Natural killer cell (primary cell): ENCODE measurements at regions not wholly inside any gene's neighbourhood (a gene's known extent, or its start where the extent isn't known, plus 50 kb on each side); places are given as distances from the start of the nearest gene placed in this dataset.
A peak's percentile ranks its signal among the peaks of the same experiment; 100 is the strongest.
"Not testable (repeated sequence)": the region's sequence is repeated elsewhere in the genome, so short reads cannot be mapped to it uniquely, and the experiment has no call there.

Source experiments
- ATAC-seq, 3 donors: fragments of 150-1000 bp in 2 of 3; fragments of 200-7000 bp in 1 of 3; cut with Tn5 transposase; 1 replicate in 1 of 3; 2 replicates in 2 of 3; pipeline ENCODE4 v1.10.0; 2021; ENCODE audit warnings: mild to moderate bottlenecking in 2 of 3, moderate library complexity in 2 of 3
- DNase-seq, 2 donors: peaks; one replicate each; pipeline versions ENCODE4 v3.0.0 to v3.0.0-alpha.2; 2013 to 2021; ENCODE audit warnings: mixed read lengths in 1 of 2
- H3K27ac ChIP-seq: one replicate; pipeline ENCODE4 v1.5.1; 2013; ENCODE audit warnings: mild to moderate bottlenecking, low read length
- H3K27me3 ChIP-seq: one replicate; pipeline ENCODE4 v1.6.1; 2013; ENCODE audit warnings: low read length; ENCODE audit not compliant: control insufficient read depth, insufficient read depth
- H3K36me3 ChIP-seq: one replicate; pipeline ENCODE4 v1.6.1; 2013; ENCODE audit warnings: low read length; ENCODE audit not compliant: control insufficient read depth, insufficient read depth
- H3K4me1 ChIP-seq: one replicate; pipeline ENCODE4 v1.6.1; 2013; ENCODE audit warnings: low read length; ENCODE audit not compliant: control insufficient read depth, insufficient read depth
- H3K4me3 ChIP-seq: one replicate; pipeline ENCODE4 v1.5.1; 2013; ENCODE audit warnings: low read length
- H3K9me3 ChIP-seq: one replicate; pipeline ENCODE4 v1.6.1; 2013; ENCODE audit warnings: low read length; ENCODE audit not compliant: control insufficient read depth, insufficient read depth
- H3K27ac Mint-ChIP-seq, 2 donors: one replicate each; pipeline ENCODE4 v1.8.0; 2022; ENCODE audit warnings: mild to moderate bottlenecking in 2 of 2, mixed read lengths in 2 of 2, moderate library complexity in 1 of 2
- H3K27me3 Mint-ChIP-seq, 2 donors: one replicate each; pipeline ENCODE4 v1.8.0; 2022; ENCODE audit warnings: low read depth in 2 of 2, mixed read lengths in 2 of 2
- H3K36me3 Mint-ChIP-seq: one replicate; pipeline ENCODE4 v1.8.0; 2022; ENCODE audit warnings: mixed read lengths
- H3K4me1 Mint-ChIP-seq, 2 donors: one replicate each; pipeline ENCODE4 v1.8.0; 2022; ENCODE audit warnings: mixed read lengths in 2 of 2
- H3K4me3 Mint-ChIP-seq: one replicate; pipeline ENCODE4 v1.8.0; 2022; ENCODE audit warnings: mild to moderate bottlenecking, moderate library complexity, mixed read lengths
- H3K9me3 Mint-ChIP-seq, 2 donors: one replicate each; pipeline ENCODE4 v1.8.0; 2022; ENCODE audit warnings: mixed read lengths in 2 of 2
- WGBS: methylation state at CpG from one replicate; pipeline ENCODE4 v1.1.7; 2013; ENCODE audit warnings: missing lambda C conversion rate; ENCODE audit not compliant: insufficient coverage; 5-methylcytosine and 5-hydroxymethylcytosine counted together
- intact Hi-C: fragments of 100-400 bp; cut with micrococcal nuclease; formaldehyde crosslinking; loops from one replicate; pipeline ENCODE4 v1.14.2; 2022
- TF ChIP-seq, protein P1 (sequence below): fragments of 200-600 bp; IDR thresholded peaks from one replicate; pipeline ENCODE4 v1.8.0; 2022; ENCODE audit warnings: antibody characterized with exemption

DNA sequence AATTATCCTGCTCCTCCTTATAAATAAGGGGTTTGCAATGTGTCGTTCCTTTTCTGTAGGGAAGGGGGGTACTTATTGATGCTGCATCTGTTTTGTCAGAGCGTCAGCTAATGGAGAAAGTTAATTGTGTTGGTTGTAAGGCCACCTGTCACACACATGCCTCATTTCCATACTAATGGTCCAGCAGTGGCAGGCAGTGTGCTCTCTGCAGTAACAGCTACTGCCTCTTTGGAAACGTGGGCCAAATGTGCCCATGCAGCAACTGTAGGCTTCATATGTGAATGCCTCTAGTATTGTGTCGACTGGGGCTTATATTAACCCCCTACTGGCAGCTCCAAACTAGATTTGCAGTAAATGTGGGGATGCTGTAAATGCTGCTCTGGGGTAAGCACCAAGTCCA is 56.3 kb upstream of the OLIG3 start:
- H3K36me3 Mint-ChIP-seq = no peaks in the 10 kb centered on the region
- Histone ChIP-seq H3K4me3 (no peak overlapping the region), H3K9me3 (no peaks in the 10 kb centered on the region), H3K4me1 (no peaks in the 10 kb centered on the region), H3K27ac (no peak overlapping the region), H3K27me3 (peaks cover 7% of the 10 kb centered on the region), H3K36me3 (no peaks in the 10 kb centered on the region)
- no peaks in the 10 kb centered on the region for H3K9me3 Mint-ChIP-seq
- intact Hi-C loops = no loop called here
- TF ChIP-seq, protein P1, sequence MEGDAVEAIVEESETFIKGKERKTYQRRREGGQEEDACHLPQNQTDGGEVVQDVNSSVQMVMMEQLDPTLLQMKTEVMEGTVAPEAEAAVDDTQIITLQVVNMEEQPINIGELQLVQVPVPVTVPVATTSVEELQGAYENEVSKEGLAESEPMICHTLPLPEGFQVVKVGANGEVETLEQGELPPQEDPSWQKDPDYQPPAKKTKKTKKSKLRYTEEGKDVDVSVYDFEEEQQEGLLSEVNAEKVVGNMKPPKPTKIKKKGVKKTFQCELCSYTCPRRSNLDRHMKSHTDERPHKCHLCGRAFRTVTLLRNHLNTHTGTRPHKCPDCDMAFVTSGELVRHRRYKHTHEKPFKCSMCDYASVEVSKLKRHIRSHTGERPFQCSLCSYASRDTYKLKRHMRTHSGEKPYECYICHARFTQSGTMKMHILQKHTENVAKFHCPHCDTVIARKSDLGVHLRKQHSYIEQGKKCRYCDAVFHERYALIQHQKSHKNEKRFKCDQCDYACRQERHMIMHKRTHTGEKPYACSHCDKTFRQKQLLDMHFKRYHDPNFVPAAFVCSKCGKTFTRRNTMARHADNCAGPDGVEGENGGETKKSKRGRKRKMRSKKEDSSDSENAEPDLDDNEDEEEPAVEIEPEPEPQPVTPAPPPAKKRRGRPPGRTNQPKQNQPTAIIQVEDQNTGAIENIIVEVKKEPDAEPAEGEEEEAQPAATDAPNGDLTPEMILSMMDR = no peak
- H3K4me1 Mint-ChIP-seq = no peaks in the 10 kb centered on the region
- no peak for DNase-seq
- WGBS = 63% methylated on average over 3 of the region's 4 CpGs
- no peak overlapping the region for H3K4me3 Mint-ChIP-seq
- no peak overlapping the region for H3K27ac Mint-ChIP-seq
- peaks cover 10 to 30% of the 10 kb centered on the region in 2 donors for H3K27me3 Mint-ChIP-seq
- ATAC-seq = no peak

GRCh38 chr6:137552146-137552545 is 58.0 kb upstream of the OLIG3 start:
- Mint-ChIP-seq H3K9me3 (no peaks in the 10 kb centered on the region), H3K4me1 (no peaks in the 10 kb centered on the region), H3K27ac (no peak overlapping the region), H3K36me3 (no peaks in the 10 kb centered on the region), H3K27me3 (peaks cover 14 to 16% of the 10 kb centered on the region in 2 donors), H3K4me3 (no peak overlapping the region)
- 64% methylated on average over 1 of the region's 1 CpG for WGBS
- Histone ChIP-seq H3K27ac (no peak overlapping the region), H3K4me3 (no peak overlapping the region), H3K9me3 (no peaks in the 10 kb centered on the region), H3K36me3 (no peaks in the 10 kb centered on the region), H3K4me1 (no peaks in the 10 kb centered on the region), H3K27me3 (peaks cover 5% of the 10 kb centered on the region)
- DNase-seq (no peak), ATAC-seq (no peak)
- intact Hi-C loops = no loop called here
- TF ChIP-seq, protein P1 = no peak

- 93% methylated on average over 2 of the region's 2 CpGs for WGBS
- ATAC-seq (no peak), DNase-seq (no peak)
- peaks cover 14 to 16% of the 10 kb centered on the region in 2 donors for H3K27me3 Mint-ChIP-seq
- no peaks in the 10 kb centered on the region for H3K4me1 Mint-ChIP-seq
- Histone ChIP-seq H3K9me3 (no peaks in the 10 kb centered on the region), H3K27ac (no peak overlapping the region), H3K4me3 (no peak overlapping the region), H3K27me3 (peaks cover 5% of the 10 kb centered on the region), H3K4me1 (no peaks in the 10 kb centered on the region), H3K36me3 (no peaks in the 10 kb centered on the region)
- no peaks in the 10 kb centered on the region for H3K36me3 Mint-ChIP-seq
- TF ChIP-seq, protein P1 = no peak
- no peaks in the 10 kb centered on the region for H3K9me3 Mint-ChIP-seq
- H3K27ac Mint-ChIP-seq = no peak overlapping the region
- H3K4me3 Mint-ChIP-seq = no peak overlapping the region
- intact Hi-C loops = no loop called here
Measured at GRCh38 chr6:137552809-137553208, 58.6 kb upstream of the OLIG3 start.

GRCh38 chr6:137559521-137560183 is 65.5 kb upstream of the OLIG3 start:
- H3K4me3 Mint-ChIP-seq = peak overlapping the region; percentile 58
- H3K27me3 Mint-ChIP-seq = peaks cover 7 to 12% of the 10 kb centered on the region in 2 donors
- H3K4me1 Mint-ChIP-seq = peaks cover 20 to 21% of the 10 kb centered on the region in 2 donors
- H3K4me3 ChIP-seq, intact Hi-C loops, H3K9me3 Mint-ChIP-seq, H3K36me3 Mint-ChIP-seq, H3K27ac ChIP-seq, H3K9me3 ChIP-seq, H3K27me3 ChIP-seq, H3K36me3 ChIP-seq: not testable (repeated sequence)
- H3K4me1 ChIP-seq = peaks cover 14% of the 10 kb centered on the region
- H3K27ac Mint-ChIP-seq = peak overlapping the region in 1 of 2 donors; percentile 8
- ATAC-seq = peak in 2 of 3 donors; percentile 24 to 44
- WGBS = 81% methylated on average over 3 of the region's 3 CpGs
- peak in 1 of 2 donors; percentile 71 for DNase-seq
